ENCODE measurements at regions not wholly inside any gene's neighbourhood (a gene's known extent, or its start where the extent isn't known, plus 50 kb on each side); places are given as distances from the start of the nearest gene placed in this dataset.

GRCh38 chr18:45525301-45525700 lies 90.0 kb upstream of the SLC14A2 start:
- Histone ChIP-seq H2AK5ac (ENCODE audit: low read depth, low read length) (no peak overlapping the region), H3K9me3 (ENCODE audit: control insufficient read depth, insufficient read depth, low read length) (no peaks in the 10 kb centered on the region), H3K4ac (ENCODE audit: low read depth, low read length) (no peak overlapping the region), H2BK15ac (ENCODE audit: low read depth, low read length) (no peak overlapping the region), H3K9ac (ENCODE audit: low read depth, low read length) (no peak overlapping the region), H4K91ac (ENCODE audit: insufficient read depth, low read depth, low read length) (no peak overlapping the region), H2AK9ac (replicated peaks; ENCODE audit: low read depth, low read length, poor library complexity) (no peak overlapping the region), H2AFZ (replicated peaks; ENCODE audit: low read length, poor library complexity) (no peak overlapping the region), H3K18ac (ENCODE audit: low read depth, low read length) (no peak overlapping the region), H3K27ac (ENCODE audit: insufficient read depth, low read length) (no peak overlapping the region), H3K9me1 (ENCODE audit: insufficient read depth, low read length) (no peaks in the 10 kb centered on the region), H4K20me1 (ENCODE audit: insufficient read depth, low read length) (no peaks in the 10 kb centered on the region), H2BK20ac (ENCODE audit: low read depth, low read length) (no peak overlapping the region), H2BK5ac (ENCODE audit: low read depth, low read length, poor library complexity, severe bottlenecking) (no peak overlapping the region), H4K5ac (ENCODE audit: low read depth, low read length) (no peak overlapping the region), H3K36me3 (ENCODE audit: control insufficient read depth, insufficient read depth, low read length) (no peaks in the 10 kb centered on the region), H3K4me2 (ENCODE audit: low read depth, low read length) (no peak overlapping the region), H3K79me1 (ENCODE audit: low read depth in 1 of 2, low read length in 2 of 2) (no peaks in the 10 kb centered on the region), H3K23ac (ENCODE audit: low read depth, low read length) (no peak overlapping the region), H3K4me1 (ENCODE audit: control insufficient read depth, insufficient read depth, low read length) (peaks cover 2% of the 10 kb centered on the region; the same call in 1 of the 2 replicates), H3K4me3 (ENCODE audit: insufficient read depth, low read depth, low read length) (no peak overlapping the region), H2BK120ac (ENCODE audit: low read depth, low read length) (no peak overlapping the region), H3K14ac (replicated peaks; ENCODE audit: low read depth, low read length) (no peak overlapping the region), H4K8ac (ENCODE audit: low read depth in 2 of 2, low read length in 2 of 2) (no peak overlapping the region), H3K56ac (ENCODE audit: extremely low read depth, insufficient read depth, low read length) (no peak overlapping the region), H3K27me3 (ENCODE audit: control insufficient read depth, insufficient read depth, low read length) (no peaks in the 10 kb centered on the region; the same call in 1 of the 2 replicates)
- intact Hi-C loops (cut with micrococcal nuclease) (no loop called here), in situ Hi-C loops (cut with MboI; ENCODE audit: low sequenced_read_pairs) (no loop called here), dilution Hi-C loops (cut with HindIII; ENCODE audit: low sequenced_read_pairs, unreplicated experiment) (no loop called here)
- ChIA-PET CTCF (no interaction called here), POLR2A (ENCODE audit: unreplicated experiment) (no interaction called here)
- no TSS peak for BruUV-seq (replicated peaks)
- no peak for TF ChIP-seq POLR2A (IDR thresholded peaks at IDR 0.05; ENCODE audit: low read depth, low read length)
- no peak for TF ChIP-seq MXI1 (IDR thresholded peaks at IDR 0.05; ENCODE audit: borderline replicate concordance, low read depth, low read length)
- no peak for TF ChIP-seq MAFK (IDR thresholded peaks at IDR 0.05; ENCODE audit: low read depth, low read length)
- TF ChIP-seq, protein P1, sequence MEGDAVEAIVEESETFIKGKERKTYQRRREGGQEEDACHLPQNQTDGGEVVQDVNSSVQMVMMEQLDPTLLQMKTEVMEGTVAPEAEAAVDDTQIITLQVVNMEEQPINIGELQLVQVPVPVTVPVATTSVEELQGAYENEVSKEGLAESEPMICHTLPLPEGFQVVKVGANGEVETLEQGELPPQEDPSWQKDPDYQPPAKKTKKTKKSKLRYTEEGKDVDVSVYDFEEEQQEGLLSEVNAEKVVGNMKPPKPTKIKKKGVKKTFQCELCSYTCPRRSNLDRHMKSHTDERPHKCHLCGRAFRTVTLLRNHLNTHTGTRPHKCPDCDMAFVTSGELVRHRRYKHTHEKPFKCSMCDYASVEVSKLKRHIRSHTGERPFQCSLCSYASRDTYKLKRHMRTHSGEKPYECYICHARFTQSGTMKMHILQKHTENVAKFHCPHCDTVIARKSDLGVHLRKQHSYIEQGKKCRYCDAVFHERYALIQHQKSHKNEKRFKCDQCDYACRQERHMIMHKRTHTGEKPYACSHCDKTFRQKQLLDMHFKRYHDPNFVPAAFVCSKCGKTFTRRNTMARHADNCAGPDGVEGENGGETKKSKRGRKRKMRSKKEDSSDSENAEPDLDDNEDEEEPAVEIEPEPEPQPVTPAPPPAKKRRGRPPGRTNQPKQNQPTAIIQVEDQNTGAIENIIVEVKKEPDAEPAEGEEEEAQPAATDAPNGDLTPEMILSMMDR (conservative IDR thresholded peaks at IDR 0.05; ENCODE audit: low read depth, low read length), result no peak
- TF ChIP-seq, protein P2, sequence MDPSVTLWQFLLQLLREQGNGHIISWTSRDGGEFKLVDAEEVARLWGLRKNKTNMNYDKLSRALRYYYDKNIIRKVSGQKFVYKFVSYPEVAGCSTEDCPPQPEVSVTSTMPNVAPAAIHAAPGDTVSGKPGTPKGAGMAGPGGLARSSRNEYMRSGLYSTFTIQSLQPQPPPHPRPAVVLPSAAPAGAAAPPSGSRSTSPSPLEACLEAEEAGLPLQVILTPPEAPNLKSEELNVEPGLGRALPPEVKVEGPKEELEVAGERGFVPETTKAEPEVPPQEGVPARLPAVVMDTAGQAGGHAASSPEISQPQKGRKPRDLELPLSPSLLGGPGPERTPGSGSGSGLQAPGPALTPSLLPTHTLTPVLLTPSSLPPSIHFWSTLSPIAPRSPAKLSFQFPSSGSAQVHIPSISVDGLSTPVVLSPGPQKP (IDR thresholded peaks at IDR 0.05; ENCODE audit: borderline replicate concordance, low read depth, low read length), result no peak
- TF ChIP-seq SMC3 (IDR thresholded peaks at IDR 0.05; ENCODE audit: low read depth, low read length), result no peak
- TF ChIP-seq FOS (IDR thresholded peaks at IDR 0.05; ENCODE audit: low read depth, low read length), result no peak
- ATAC-seq (ENCODE audit: low read depth) (no peak), DNase-seq (no peak)

All from IMR-90 (cell line).